HepG2 (cell line): ENCODE measurements at regions not wholly inside any gene's neighbourhood (a gene's known extent, or its start where the extent isn't known, plus 50 kb on each side); places are given as distances from the start of the nearest gene placed in this dataset.

Experiments used
- FOSL1 ChIP-seq: sonication (generic); formaldehyde crosslinking; IDR thresholded peaks from 2 replicates; pipeline ENCODE4 v1.9.0; 2021; ENCODE audit warnings: missing genetic modification reagents, borderline replicate concordance
- TF ChIP-seq, protein P1 (sequence below): sonication (generic); formaldehyde crosslinking; IDR thresholded peaks from 2 replicates; pipeline ENCODE4 v1.5.0; 2020; ENCODE audit warnings: mild to moderate bottlenecking, missing genetic modification reagents, moderate library complexity

- TF ChIP-seq, protein P1, sequence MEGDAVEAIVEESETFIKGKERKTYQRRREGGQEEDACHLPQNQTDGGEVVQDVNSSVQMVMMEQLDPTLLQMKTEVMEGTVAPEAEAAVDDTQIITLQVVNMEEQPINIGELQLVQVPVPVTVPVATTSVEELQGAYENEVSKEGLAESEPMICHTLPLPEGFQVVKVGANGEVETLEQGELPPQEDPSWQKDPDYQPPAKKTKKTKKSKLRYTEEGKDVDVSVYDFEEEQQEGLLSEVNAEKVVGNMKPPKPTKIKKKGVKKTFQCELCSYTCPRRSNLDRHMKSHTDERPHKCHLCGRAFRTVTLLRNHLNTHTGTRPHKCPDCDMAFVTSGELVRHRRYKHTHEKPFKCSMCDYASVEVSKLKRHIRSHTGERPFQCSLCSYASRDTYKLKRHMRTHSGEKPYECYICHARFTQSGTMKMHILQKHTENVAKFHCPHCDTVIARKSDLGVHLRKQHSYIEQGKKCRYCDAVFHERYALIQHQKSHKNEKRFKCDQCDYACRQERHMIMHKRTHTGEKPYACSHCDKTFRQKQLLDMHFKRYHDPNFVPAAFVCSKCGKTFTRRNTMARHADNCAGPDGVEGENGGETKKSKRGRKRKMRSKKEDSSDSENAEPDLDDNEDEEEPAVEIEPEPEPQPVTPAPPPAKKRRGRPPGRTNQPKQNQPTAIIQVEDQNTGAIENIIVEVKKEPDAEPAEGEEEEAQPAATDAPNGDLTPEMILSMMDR (CRISPR knock-in tag), result no peak
- no peak for TF ChIP-seq FOSL1 (CRISPR knock-in tag)
Observed at GRCh38 chr5:161078793-161079192, 226.8 kb upstream of the ATP10B start.
